Thoracic aorta (tissue), 2 donors: ENCODE measurements at regions not wholly inside any gene's neighbourhood (a gene's known extent, or its start where the extent isn't known, plus 50 kb on each side); places are given as distances from the start of the nearest gene placed in this dataset.

Source experiments
- ATAC-seq: fragments of 150-250 bp; one replicate; pipeline ENCODE4 v1.8.0; 2017; ENCODE audit warnings: low read depth; ENCODE audit not compliant: insufficient number of reproducible peaks, low FRiP score
- DNase-seq: peaks from one replicate; pipeline ENCODE4 v3.0.0-alpha.2; 2020; ENCODE audit warnings: low spot score
- H3K27ac ChIP-seq, 2 donors: fragments of 200-600 bp; sonication (generic); 1 replicate in 1 of 2; 2 replicates in 1 of 2; pipeline ENCODE4 v1.5.1; 2016; ENCODE audit warnings: mild to moderate bottlenecking in 2 of 2, moderate library complexity in 2 of 2
- H3K27me3 ChIP-seq: fragments of 200-600 bp; sonication (generic); replicated peaks from 2 replicates; pipeline ENCODE4 v1.6.0; 2016; ENCODE audit warnings: mild to moderate bottlenecking; ENCODE audit not compliant: insufficient read depth
- H3K36me3 ChIP-seq: fragments of 200-600 bp; sonication (generic); one replicate; pipeline ENCODE4 v1.5.1; 2016
- H3K4me1 ChIP-seq, 2 donors: fragments of 200-600 bp; sonication (generic); 1 replicate in 1 of 2; 2 replicates in 1 of 2; pipeline versions ENCODE4 v1.5.1 to v1.6.0; 2016; ENCODE audit warnings: low read depth in 2 of 2, mild to moderate bottlenecking in 1 of 2; ENCODE audit not compliant: control insufficient read depth in 1 of 2
- H3K4me3 ChIP-seq: fragments of 200-600 bp; sonication (generic); 2 replicates; pipeline ENCODE4 v1.5.1; 2016; ENCODE audit warnings: mild to moderate bottlenecking
- H3K9me3 ChIP-seq: fragments of 200-600 bp; sonication (generic); 2 replicates; pipeline ENCODE4 v1.5.1; 2016
- TF ChIP-seq, protein P1 (sequence below): fragments of 200-600 bp; sonication (generic); IDR thresholded peaks from one replicate; pipeline ENCODE4 v1.5.1; 2019; ENCODE audit warnings: antibody characterized with exemption

- no peak overlapping the region for H3K4me3 ChIP-seq
- H3K27ac ChIP-seq: peak overlapping the region; percentile 46 to 78
- no peak for DNase-seq
- ATAC-seq: no peak
- TF ChIP-seq, protein P1, sequence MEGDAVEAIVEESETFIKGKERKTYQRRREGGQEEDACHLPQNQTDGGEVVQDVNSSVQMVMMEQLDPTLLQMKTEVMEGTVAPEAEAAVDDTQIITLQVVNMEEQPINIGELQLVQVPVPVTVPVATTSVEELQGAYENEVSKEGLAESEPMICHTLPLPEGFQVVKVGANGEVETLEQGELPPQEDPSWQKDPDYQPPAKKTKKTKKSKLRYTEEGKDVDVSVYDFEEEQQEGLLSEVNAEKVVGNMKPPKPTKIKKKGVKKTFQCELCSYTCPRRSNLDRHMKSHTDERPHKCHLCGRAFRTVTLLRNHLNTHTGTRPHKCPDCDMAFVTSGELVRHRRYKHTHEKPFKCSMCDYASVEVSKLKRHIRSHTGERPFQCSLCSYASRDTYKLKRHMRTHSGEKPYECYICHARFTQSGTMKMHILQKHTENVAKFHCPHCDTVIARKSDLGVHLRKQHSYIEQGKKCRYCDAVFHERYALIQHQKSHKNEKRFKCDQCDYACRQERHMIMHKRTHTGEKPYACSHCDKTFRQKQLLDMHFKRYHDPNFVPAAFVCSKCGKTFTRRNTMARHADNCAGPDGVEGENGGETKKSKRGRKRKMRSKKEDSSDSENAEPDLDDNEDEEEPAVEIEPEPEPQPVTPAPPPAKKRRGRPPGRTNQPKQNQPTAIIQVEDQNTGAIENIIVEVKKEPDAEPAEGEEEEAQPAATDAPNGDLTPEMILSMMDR: no peak
- H3K36me3 ChIP-seq: no peaks in the 10 kb centered on the region
- H3K27me3 ChIP-seq: no peaks in the 10 kb centered on the region
- peaks cover 8 to 20% of the 10 kb centered on the region in 2 donors for H3K4me1 ChIP-seq
- no peaks in the 10 kb centered on the region for H3K9me3 ChIP-seq
Measured at GRCh38 chr3:102205647-102206046, 229.2 kb upstream of the ZPLD1 start.

DNA sequence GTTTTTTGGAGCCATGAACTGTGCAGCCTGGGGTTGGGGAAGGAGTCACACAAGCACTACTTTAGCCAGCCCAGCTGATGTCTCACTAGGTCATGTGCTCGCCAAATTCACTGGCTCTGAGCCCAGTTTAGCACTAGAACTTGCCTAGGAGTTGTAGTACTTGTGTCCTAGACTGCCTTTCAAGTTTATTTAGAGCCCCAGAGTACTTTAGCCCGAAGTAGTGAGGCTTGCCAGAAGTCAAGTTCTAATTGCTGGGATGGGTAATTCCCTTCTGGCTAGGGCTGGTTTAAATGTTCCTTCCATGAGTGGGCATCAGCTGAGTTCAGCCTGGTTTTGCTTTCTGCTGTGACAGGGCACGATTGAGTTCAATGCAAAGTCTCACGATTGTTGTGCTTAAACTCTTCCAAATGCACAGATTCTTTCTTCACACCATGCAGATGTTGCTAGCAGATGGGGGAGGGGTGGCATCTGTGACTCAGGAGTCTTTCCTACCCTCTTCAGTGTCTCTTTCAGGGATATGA lies 228.2 kb upstream of the ZPLD1 start:
- no peaks in the 10 kb centered on the region for H3K9me3 ChIP-seq
- TF ChIP-seq, protein P1: no peak
- H3K4me3 ChIP-seq: peak overlapping the region; percentile 48
- DNase-seq (peak; percentile 69), ATAC-seq (peak; percentile 96)
- no peaks in the 10 kb centered on the region for H3K36me3 ChIP-seq
- peak overlapping the region; percentile 46 to 78 for H3K27ac ChIP-seq
- H3K4me1 ChIP-seq: peaks cover 8 to 20% of the 10 kb centered on the region in 2 donors
- H3K27me3 ChIP-seq: no peaks in the 10 kb centered on the region

DNA sequence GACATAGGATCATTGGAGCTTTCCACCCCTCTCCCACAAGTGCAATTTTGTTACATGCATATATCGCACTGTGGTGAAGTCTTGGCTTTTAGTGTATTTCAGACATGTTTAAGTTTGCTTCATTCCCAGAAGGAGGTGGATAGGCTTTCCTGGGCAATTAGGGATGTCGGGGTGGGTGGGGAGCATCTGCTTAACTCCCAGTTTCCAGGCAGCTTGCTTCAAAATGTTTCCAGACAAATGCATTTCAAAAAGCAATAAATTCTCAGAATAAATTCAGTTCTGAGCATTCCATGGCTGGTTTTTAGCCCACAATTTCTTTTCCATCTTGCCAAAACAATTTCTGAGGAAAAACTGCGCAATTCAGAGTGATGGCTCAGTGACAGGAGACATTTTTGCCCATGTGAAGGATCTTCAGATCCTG lies 227.7 kb upstream of the ZPLD1 start:
- H3K9me3 ChIP-seq: no peaks in the 10 kb centered on the region
- no peaks in the 10 kb centered on the region for H3K27me3 ChIP-seq
- peak overlapping the region; percentile 48 for H3K4me3 ChIP-seq
- peaks cover 8 to 20% of the 10 kb centered on the region in 2 donors for H3K4me1 ChIP-seq
- DNase-seq (no peak), ATAC-seq (no peak)
- peak overlapping the region; percentile 46 to 78 for H3K27ac ChIP-seq
- H3K36me3 ChIP-seq: no peaks in the 10 kb centered on the region
- TF ChIP-seq, protein P1: no peak

GRCh38 chr3:102215166-102215565 lies 219.6 kb upstream of the ZPLD1 start:
- Histone ChIP-seq H3K27ac (no peak overlapping the region), H3K4me3 (no peak overlapping the region), H3K36me3 (no peaks in the 10 kb centered on the region), H3K9me3 (no peaks in the 10 kb centered on the region), H3K4me1 (no peaks in the 10 kb centered on the region), H3K27me3 (no peaks in the 10 kb centered on the region)
- no peak for ATAC-seq
- DNase-seq: no peak
- TF ChIP-seq, protein P1: no peak

DNA sequence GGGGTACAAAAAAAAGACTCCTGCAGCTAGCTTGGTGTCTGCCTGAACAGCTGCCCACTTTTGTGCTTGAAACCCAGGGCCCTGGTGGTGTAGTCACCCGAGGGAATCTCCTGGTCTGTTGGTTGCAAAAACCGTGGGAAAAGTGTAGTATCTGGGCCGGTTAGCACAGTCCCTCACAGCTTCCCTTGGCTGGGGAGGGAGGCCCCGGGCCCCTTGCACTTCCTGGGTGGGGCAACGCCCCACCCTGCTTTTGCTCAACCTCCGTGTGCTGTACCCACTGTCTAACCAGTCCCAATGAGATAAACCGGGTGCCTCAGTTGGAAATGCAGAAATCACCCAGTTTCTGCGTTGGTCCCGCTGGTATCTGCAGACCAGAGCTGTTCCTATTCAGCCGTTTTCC lies 211.7 kb upstream of the ZPLD1 start:
- TF ChIP-seq, protein P1: no peak
- H3K4me3 ChIP-seq: no peak overlapping the region
- no peaks in the 10 kb centered on the region for H3K9me3 ChIP-seq
- H3K27me3 ChIP-seq: no peaks in the 10 kb centered on the region
- no peak for ATAC-seq
- H3K27ac ChIP-seq: no peak overlapping the region
- no peaks in the 10 kb centered on the region for H3K36me3 ChIP-seq
- H3K4me1 ChIP-seq: no peaks in the 10 kb centered on the region
- DNase-seq: no peak
